H9 (cell line): ENCODE measurements at regions not wholly inside any gene's neighbourhood (a gene's known extent, or its start where the extent isn't known, plus 50 kb on each side); places are given as distances from the start of the nearest gene placed in this dataset.

Source experiments
- DNase-seq: peaks from one replicate; pipeline ENCODE4 v3.0.0-alpha.2; 2017
- H2AFZ ChIP-seq: one replicate; pipeline ENCODE4 v1.6.1; 2013; ENCODE audit warnings: mild to moderate bottlenecking, low read length, control low read depth, moderate library complexity
- H2AK5ac ChIP-seq: 2 replicates; pipeline ENCODE4 v1.6.1; 2013; ENCODE audit warnings: low read length, control low read depth, mixed read lengths; ENCODE audit not compliant: insufficient read length
- H2BK120ac ChIP-seq: one replicate; pipeline ENCODE4 v1.6.1; 2013; ENCODE audit warnings: low read depth, mild to moderate bottlenecking, low read length, control low read depth, inconsistent platforms; ENCODE audit not compliant: poor library complexity, severe bottlenecking
- H2BK12ac ChIP-seq: 2 replicates; pipeline ENCODE4 v1.6.1; 2013; ENCODE audit warnings: low read length, control low read depth, mixed read lengths, low read depth; ENCODE audit not compliant: insufficient read length
- H2BK15ac ChIP-seq: 2 replicates; pipeline ENCODE4 v1.6.1; 2013; ENCODE audit warnings: low read depth, low read length, control low read depth
- H2BK20ac ChIP-seq: one replicate; pipeline ENCODE4 v1.6.1; 2013; ENCODE audit warnings: low read depth, mild to moderate bottlenecking, low read length, control low read depth, inconsistent platforms; ENCODE audit not compliant: poor library complexity, severe bottlenecking
- H2BK5ac ChIP-seq: 2 replicates; pipeline ENCODE4 v1.6.1; 2013; ENCODE audit warnings: low read length, control low read depth, mixed read lengths; ENCODE audit not compliant: insufficient read length
- H3K14ac ChIP-seq: 2 replicates; pipeline ENCODE4 v1.6.1; 2013; ENCODE audit warnings: low read length, control low read depth; ENCODE audit not compliant: insufficient read depth
- H3K18ac ChIP-seq: 2 replicates; pipeline ENCODE4 v1.6.1; 2013; ENCODE audit warnings: low read depth, mild to moderate bottlenecking, mixed read lengths, low read length, control low read depth; ENCODE audit not compliant: insufficient read length
- H3K23ac ChIP-seq: 2 replicates; pipeline ENCODE4 v1.6.1; 2013; ENCODE audit warnings: low read length, control low read depth, mixed read lengths, low read depth; ENCODE audit not compliant: insufficient read length
- H3K23me2 ChIP-seq: 2 replicates; pipeline ENCODE4 v1.6.1; 2013; ENCODE audit warnings: low read depth, mild to moderate bottlenecking, mixed read lengths, low read length, control low read depth; ENCODE audit not compliant: insufficient read length, poor library complexity, severe bottlenecking
- H3K27ac ChIP-seq: 2 replicates; pipeline ENCODE4 v1.5.1; 2013; ENCODE audit warnings: low read length, control low read depth, mixed read lengths, low read depth; ENCODE audit not compliant: insufficient read length
- H3K27me3 ChIP-seq: 2 replicates; pipeline ENCODE4 v1.6.1; 2013; ENCODE audit warnings: low read length, control low read depth, inconsistent platforms; ENCODE audit not compliant: insufficient read depth
- H3K4ac ChIP-seq: 2 replicates; pipeline ENCODE4 v1.6.1; 2013; ENCODE audit warnings: low read depth, mild to moderate bottlenecking, control low read depth, inconsistent platforms, low read length, moderate library complexity
- H3K4me1 ChIP-seq: 2 replicates; pipeline ENCODE4 v1.6.1; 2013; ENCODE audit warnings: low read length, control low read depth, inconsistent platforms; ENCODE audit not compliant: insufficient read depth
- H3K4me2 ChIP-seq: 2 replicates; pipeline ENCODE4 v1.6.1; 2013; ENCODE audit warnings: low read length, control low read depth, mixed read lengths; ENCODE audit not compliant: insufficient read length, insufficient read depth
- H3K56ac ChIP-seq: 2 replicates; pipeline ENCODE4 v1.6.1; 2013; ENCODE audit warnings: low read depth, mild to moderate bottlenecking, mixed read lengths, low read length, control low read depth; ENCODE audit not compliant: insufficient read length
- H3K79me1 ChIP-seq: 2 replicates; pipeline ENCODE4 v1.6.1; 2013; ENCODE audit warnings: low read depth, mild to moderate bottlenecking, moderate library complexity, low read length, control low read depth, inconsistent platforms; ENCODE audit not compliant: insufficient read depth, poor library complexity, severe bottlenecking
- H3K79me2 ChIP-seq: 2 replicates; pipeline ENCODE4 v1.6.1; 2013; ENCODE audit warnings: low read length, control low read depth, inconsistent platforms; ENCODE audit not compliant: insufficient read depth
- H3K9ac ChIP-seq: 2 replicates; pipeline ENCODE4 v1.6.1; 2013; ENCODE audit warnings: low read length, control low read depth, mixed read lengths; ENCODE audit not compliant: insufficient read length; ENCODE audit errors: extremely low read depth
- H3K9me3 ChIP-seq: one replicate; pipeline ENCODE4 v1.6.1; 2013; ENCODE audit warnings: low read depth, low read length, inconsistent platforms; ENCODE audit not compliant: control insufficient read depth
- H3T11ph ChIP-seq: one replicate; pipeline ENCODE4 v1.6.1; 2013; ENCODE audit warnings: mild to moderate bottlenecking, low read length, control low read depth, inconsistent platforms
- H4K20me1 ChIP-seq: one replicate; pipeline ENCODE4 v1.6.1; 2013; ENCODE audit not compliant: control insufficient read depth, insufficient read length, insufficient read depth
- H4K5ac ChIP-seq: 2 replicates; pipeline ENCODE4 v1.6.1; 2013; ENCODE audit warnings: low read depth, mild to moderate bottlenecking, mixed read lengths, low read length, control low read depth; ENCODE audit not compliant: insufficient read length
- H4K8ac ChIP-seq: replicated peaks from 2 replicates; pipeline ENCODE4 v1.6.1; 2013; ENCODE audit warnings: low read length, control low read depth, mixed read lengths, low read depth; ENCODE audit not compliant: insufficient read length
- H4K91ac ChIP-seq: 2 replicates; pipeline ENCODE4 v1.6.1; 2013; ENCODE audit warnings: low read depth, mild to moderate bottlenecking, moderate library complexity, mixed read lengths, low read length, control low read depth; ENCODE audit not compliant: insufficient read length
- H3K27ac Mint-ChIP-seq, 3 experiments: 2 replicates in 2 of 3; 3 replicates in 1 of 3; pipeline ENCODE4 v1.8.0; 2020 to 2021; ENCODE audit warnings: mixed read lengths in 3 of 3, mild to moderate bottlenecking in 1 of 3, moderate library complexity in 1 of 3
- H3K27me3 Mint-ChIP-seq: 2 replicates; pipeline ENCODE4 v1.8.0; 2021; ENCODE audit warnings: low read depth, mild to moderate bottlenecking, moderate library complexity, mixed read lengths
- H3K36me3 Mint-ChIP-seq, 3 experiments: 2 replicates in 2 of 3; 3 replicates in 1 of 3; pipeline ENCODE4 v1.8.0; 2020 to 2021; ENCODE audit warnings: low read depth in 3 of 3, mixed read lengths in 3 of 3; ENCODE audit not compliant: insufficient read depth in 1 of 3
- H3K4me1 Mint-ChIP-seq, 2 experiments: 2 replicates each; pipeline ENCODE4 v1.8.0; 2020; ENCODE audit warnings: mixed read lengths in 2 of 2
- H3K4me3 Mint-ChIP-seq, 2 experiments: 2 replicates in 1 of 2; 3 replicates in 1 of 2; pipeline ENCODE4 v1.8.0; 2020 to 2021; ENCODE audit warnings: mild to moderate bottlenecking in 2 of 2, mixed read lengths in 2 of 2, moderate library complexity in 1 of 2
- H3K9me3 Mint-ChIP-seq, 2 experiments: 2 replicates in 1 of 2; 3 replicates in 1 of 2; pipeline ENCODE4 v1.8.0; 2020; ENCODE audit warnings: mild to moderate bottlenecking in 2 of 2, mixed read lengths in 2 of 2, moderate library complexity in 1 of 2
- TF ChIP-seq, protein P1 (sequence below): fragments of 200-600 bp; sonication (generic); conservative IDR thresholded peaks from 3 replicates; pipeline ENCODE4 v1.8.0; 2021; ENCODE audit warnings: antibody characterized with exemption, mild to moderate bottlenecking

DNA sequence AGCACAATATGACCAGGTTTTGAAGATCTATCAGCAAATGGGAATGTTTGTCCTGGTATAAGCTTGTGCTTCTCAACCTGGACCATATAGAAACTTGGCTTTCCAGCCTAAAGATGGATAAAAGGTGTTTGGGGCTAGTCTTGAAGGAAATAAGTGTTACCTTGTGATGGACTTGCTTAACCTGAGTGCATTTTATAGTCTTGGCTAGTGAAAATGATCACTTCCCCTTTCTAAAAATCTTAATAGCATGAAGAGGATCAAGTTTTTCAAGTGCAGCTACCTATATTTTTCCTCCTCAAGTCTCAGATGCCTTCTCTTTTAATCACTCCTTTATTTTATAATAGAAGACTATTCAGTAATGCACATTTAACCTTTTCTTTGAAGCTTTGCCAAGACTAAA lies 919.8 kb upstream of the SLITRK1 start:
- no peak overlapping the region for H2BK120ac ChIP-seq
- H2AFZ ChIP-seq, result no peak overlapping the region
- no peak for DNase-seq
- no peaks in the 10 kb centered on the region for H3K23me2 ChIP-seq
- H3K4me3 Mint-ChIP-seq, result no peak overlapping the region
- no peaks in the 10 kb centered on the region for H3K4me1 ChIP-seq
- no peak overlapping the region for H3T11ph ChIP-seq
- H4K8ac ChIP-seq, result no peak overlapping the region
- H3K4me1 Mint-ChIP-seq, result peaks cover 1 to 5% of the 10 kb centered on the region in 2 experiments
- H2BK12ac ChIP-seq, result no peak overlapping the region
- TF ChIP-seq, protein P1, sequence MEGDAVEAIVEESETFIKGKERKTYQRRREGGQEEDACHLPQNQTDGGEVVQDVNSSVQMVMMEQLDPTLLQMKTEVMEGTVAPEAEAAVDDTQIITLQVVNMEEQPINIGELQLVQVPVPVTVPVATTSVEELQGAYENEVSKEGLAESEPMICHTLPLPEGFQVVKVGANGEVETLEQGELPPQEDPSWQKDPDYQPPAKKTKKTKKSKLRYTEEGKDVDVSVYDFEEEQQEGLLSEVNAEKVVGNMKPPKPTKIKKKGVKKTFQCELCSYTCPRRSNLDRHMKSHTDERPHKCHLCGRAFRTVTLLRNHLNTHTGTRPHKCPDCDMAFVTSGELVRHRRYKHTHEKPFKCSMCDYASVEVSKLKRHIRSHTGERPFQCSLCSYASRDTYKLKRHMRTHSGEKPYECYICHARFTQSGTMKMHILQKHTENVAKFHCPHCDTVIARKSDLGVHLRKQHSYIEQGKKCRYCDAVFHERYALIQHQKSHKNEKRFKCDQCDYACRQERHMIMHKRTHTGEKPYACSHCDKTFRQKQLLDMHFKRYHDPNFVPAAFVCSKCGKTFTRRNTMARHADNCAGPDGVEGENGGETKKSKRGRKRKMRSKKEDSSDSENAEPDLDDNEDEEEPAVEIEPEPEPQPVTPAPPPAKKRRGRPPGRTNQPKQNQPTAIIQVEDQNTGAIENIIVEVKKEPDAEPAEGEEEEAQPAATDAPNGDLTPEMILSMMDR, result no peak
- no peak overlapping the region for H2BK20ac ChIP-seq
- no peak overlapping the region for H4K91ac ChIP-seq
- H3K23ac ChIP-seq, result no peak overlapping the region
- no peak overlapping the region for H4K5ac ChIP-seq
- no peak overlapping the region for H3K27ac Mint-ChIP-seq
- H2BK5ac ChIP-seq, result no peak overlapping the region
- H3K9me3 ChIP-seq, result no peaks in the 10 kb centered on the region
- H2BK15ac ChIP-seq, result no peak overlapping the region
- H3K79me2 ChIP-seq, result no peaks in the 10 kb centered on the region
- H3K4me2 ChIP-seq, result no peak overlapping the region
- H3K9ac ChIP-seq, result no peak overlapping the region
- no peaks in the 10 kb centered on the region for H3K27me3 ChIP-seq
- no peak overlapping the region for H3K18ac ChIP-seq
- no peak overlapping the region for H3K14ac ChIP-seq
- no peaks in the 10 kb centered on the region for H4K20me1 ChIP-seq
- no peak overlapping the region for H3K56ac ChIP-seq
- no peak overlapping the region for H3K4ac ChIP-seq
- no peaks in the 10 kb centered on the region for H3K27me3 Mint-ChIP-seq
- no peak overlapping the region for H3K27ac ChIP-seq
- no peaks in the 10 kb centered on the region for H3K79me1 ChIP-seq
- H2AK5ac ChIP-seq, result no peak overlapping the region
- H3K9me3 Mint-ChIP-seq, result no peaks in the 10 kb centered on the region
- H3K36me3 Mint-ChIP-seq, result no peaks in the 10 kb centered on the region
